IMR-90 (cell line): ENCODE measurements at regions not wholly inside any gene's neighbourhood (a gene's known extent, or its start where the extent isn't known, plus 50 kb on each side); places are given as distances from the start of the nearest gene placed in this dataset.

Source experiments
- ATAC-seq: fragments of 200-7000 bp; cut with Tn5 transposase; 2 replicates; pipeline ENCODE4 v1.9.1; 2020; ENCODE audit warnings: low read depth, mild to moderate bottlenecking, moderate library complexity
- BruUV-seq: library from RNA; stranded (reverse); fragments of 400-500 nt; replicated peaks from 2 replicates; lab custom pipeline; 2021; lab: Mats Ljungman, UMichigan
- CTCF ChIA-PET: fragments of 300-600 bp; formaldehyde crosslinking; extraction: SDS; loops from one replicate; lab custom pipeline; 2021; ENCODE audit warnings: antibody characterized with exemption; lab: Yijun Ruan, JAX
- POLR2A ChIA-PET: fragments of 300-600 bp; sonication (Branson Sonifier 250); formaldehyde crosslinking; loops from one replicate; lab custom pipeline; 2022; ENCODE audit warnings: antibody characterized with exemption; ENCODE audit not compliant: unreplicated experiment; lab: Charles Lee
- DNase-seq: peaks from one replicate; pipeline ENCODE4 v3.0.0; 2013
- H2AFZ ChIP-seq: replicated peaks from 2 replicates; pipeline ENCODE3; 2013; ENCODE audit warnings: low read length, mild to moderate bottlenecking; ENCODE audit not compliant: poor library complexity
- H2AK5ac ChIP-seq: 2 replicates; pipeline ENCODE4 v1.6.1; 2013; ENCODE audit warnings: low read depth, low read length, inconsistent platforms
- H2AK9ac ChIP-seq: replicated peaks from 2 replicates; pipeline ENCODE3; 2013; ENCODE audit warnings: mild to moderate bottlenecking, low read depth, low read length, moderate library complexity; ENCODE audit not compliant: poor library complexity
- H2BK120ac ChIP-seq: 2 replicates; pipeline ENCODE4 v1.6.1; 2013; ENCODE audit warnings: low read depth, low read length, inconsistent platforms
- H2BK15ac ChIP-seq: 3 replicates; pipeline ENCODE4 v1.6.1; 2013; ENCODE audit warnings: low read depth, low read length, inconsistent platforms
- H2BK20ac ChIP-seq: 2 replicates; pipeline ENCODE4 v1.6.1; 2013; ENCODE audit warnings: low read depth, mild to moderate bottlenecking, inconsistent platforms, low read length, moderate library complexity
- H2BK5ac ChIP-seq: 2 replicates; pipeline ENCODE4 v1.6.1; 2013; ENCODE audit warnings: mild to moderate bottlenecking, low read depth, low read length, inconsistent platforms; ENCODE audit not compliant: poor library complexity, severe bottlenecking
- H3K14ac ChIP-seq: replicated peaks from 2 replicates; pipeline ENCODE4 v1.6.1; 2013; ENCODE audit warnings: low read depth, low read length, inconsistent platforms
- H3K18ac ChIP-seq: 2 replicates; pipeline ENCODE4 v1.6.1; 2013; ENCODE audit warnings: low read depth, low read length, control low read depth
- H3K23ac ChIP-seq: 2 replicates; pipeline ENCODE4 v1.6.1; 2013; ENCODE audit warnings: low read depth, low read length, inconsistent platforms
- H3K27ac ChIP-seq: 2 replicates; pipeline ENCODE4 v1.5.1; 2013; ENCODE audit warnings: mild to moderate bottlenecking, control low read depth, low read length; ENCODE audit not compliant: insufficient read depth
- H3K27me3 ChIP-seq: 2 replicates; pipeline ENCODE4 v1.6.1; 2013; ENCODE audit warnings: low read length; ENCODE audit not compliant: control insufficient read depth, insufficient read depth
- H3K36me3 ChIP-seq: 2 replicates; pipeline ENCODE4 v1.6.1; 2013; ENCODE audit warnings: low read length, mixed read lengths; ENCODE audit not compliant: control insufficient read depth, insufficient read depth
- H3K4ac ChIP-seq: 2 replicates; pipeline ENCODE4 v1.6.1; 2013; ENCODE audit warnings: low read depth, low read length, inconsistent platforms
- H3K4me1 ChIP-seq: 2 replicates; pipeline ENCODE4 v1.6.1; 2013; ENCODE audit warnings: low read length, mixed read lengths; ENCODE audit not compliant: control insufficient read depth, insufficient read depth
- H3K4me2 ChIP-seq: 2 replicates; pipeline ENCODE4 v1.6.1; 2013; ENCODE audit warnings: low read depth, mild to moderate bottlenecking, control low read depth, low read length, moderate library complexity
- H3K4me3 ChIP-seq: 2 replicates; pipeline ENCODE4 v1.5.1; 2013; ENCODE audit warnings: low read depth, mild to moderate bottlenecking, control low read depth, low read length, moderate library complexity; ENCODE audit not compliant: insufficient read depth
- H3K56ac ChIP-seq: 2 replicates; pipeline ENCODE4 v1.6.1; 2013; ENCODE audit warnings: low read length, inconsistent platforms; ENCODE audit not compliant: insufficient read depth; ENCODE audit errors: extremely low read depth
- H3K79me1 ChIP-seq, 2 experiments: 2 replicates each; pipeline ENCODE4 v1.6.1; 2013; ENCODE audit warnings: low read length in 2 of 2, inconsistent platforms in 1 of 2, low read depth in 1 of 2
- H3K9ac ChIP-seq: 2 replicates; pipeline ENCODE4 v1.6.1; 2013; ENCODE audit warnings: low read depth, low read length, control low read depth
- H3K9me1 ChIP-seq: 2 replicates; pipeline ENCODE4 v1.6.1; 2013; ENCODE audit warnings: low read length, inconsistent platforms; ENCODE audit not compliant: insufficient read depth
- H3K9me3 ChIP-seq: 2 replicates; pipeline ENCODE4 v1.6.1; 2013; ENCODE audit warnings: low read length; ENCODE audit not compliant: control insufficient read depth, insufficient read depth
- H4K20me1 ChIP-seq: 2 replicates; pipeline ENCODE4 v1.6.1; 2013; ENCODE audit warnings: low read length, inconsistent platforms; ENCODE audit not compliant: insufficient read depth
- H4K5ac ChIP-seq: 2 replicates; pipeline ENCODE4 v1.6.1; 2013; ENCODE audit warnings: mild to moderate bottlenecking, low read depth, low read length, control low read depth
- H4K8ac ChIP-seq, 2 experiments: 2 replicates each; pipeline ENCODE4 v1.6.1; 2013; ENCODE audit warnings: low read depth in 2 of 2, low read length in 2 of 2, control low read depth in 1 of 2, inconsistent platforms in 1 of 2
- H4K91ac ChIP-seq: 2 replicates; pipeline ENCODE4 v1.6.1; 2013; ENCODE audit warnings: low read depth, low read length, inconsistent platforms; ENCODE audit not compliant: insufficient read depth
- BHLHE40 ChIP-seq: fragments of 150-350 bp; IDR thresholded peaks from 2 replicates; pipeline ENCODE4 v1.6.1; 2016; ENCODE audit warnings: mild to moderate bottlenecking, low read depth, low read length
- CEBPB ChIP-seq: IDR thresholded peaks from 2 replicates; pipeline ENCODE4 v1.6.1; 2012; ENCODE audit warnings: low read depth, low read length, improper control_type of control experiment
- CHD1 ChIP-seq: IDR thresholded peaks from 2 replicates; pipeline ENCODE4 v1.6.1; 2012; ENCODE audit warnings: low read depth, low read length, improper control_type of control experiment
- CTCF ChIP-seq: conservative IDR thresholded peaks from 2 replicates; pipeline ENCODE4 v1.5.1; 2012; ENCODE audit warnings: mild to moderate bottlenecking, low read depth, low read length, improper control_type of control experiment
- FOS ChIP-seq: fragments of 150-350 bp; IDR thresholded peaks from 2 replicates; pipeline ENCODE4 v1.6.1; 2016; ENCODE audit warnings: low read depth, low read length
- MAFK ChIP-seq: IDR thresholded peaks from 2 replicates; pipeline ENCODE4 v1.6.1; 2012; ENCODE audit warnings: low read depth, low read length, improper control_type of control experiment
- MAZ ChIP-seq: IDR thresholded peaks from 2 replicates; pipeline ENCODE4 v1.6.1; 2012; ENCODE audit warnings: low read depth, mild to moderate bottlenecking, low read length, improper control_type of control experiment, moderate library complexity, borderline replicate concordance
- MXI1 ChIP-seq: IDR thresholded peaks from 2 replicates; pipeline ENCODE4 v1.6.1; 2012; ENCODE audit warnings: low read depth, mild to moderate bottlenecking, low read length, moderate library complexity, borderline replicate concordance
- NFE2L2 ChIP-seq: fragments of 150-350 bp; IDR thresholded peaks from 2 replicates; pipeline ENCODE4 v1.6.1; 2016; ENCODE audit warnings: low read depth, mild to moderate bottlenecking, low read length
- POLR2A ChIP-seq: IDR thresholded peaks from 2 replicates; pipeline ENCODE4 v1.6.1; 2012; ENCODE audit warnings: mild to moderate bottlenecking, low read depth, low read length
- RAD21 ChIP-seq: IDR thresholded peaks from 2 replicates; pipeline ENCODE4 v1.6.1; 2012; ENCODE audit warnings: low read length, improper control_type of control experiment
- RCOR1 ChIP-seq: IDR thresholded peaks from 2 replicates; pipeline ENCODE4 v1.6.1; 2012; ENCODE audit warnings: mild to moderate bottlenecking, low read length, improper control_type of control experiment; ENCODE audit not compliant: insufficient replicate concordance
- RFX5 ChIP-seq: IDR thresholded peaks from 2 replicates; pipeline ENCODE4 v1.8.0; 2012; ENCODE audit warnings: low read depth, mild to moderate bottlenecking, low read length, moderate library complexity
- SMC3 ChIP-seq: fragments of 150-350 bp; IDR thresholded peaks from 2 replicates; pipeline ENCODE4 v1.6.1; 2016; ENCODE audit warnings: low read depth, mild to moderate bottlenecking, antibody characterized with exemption, low read length, moderate library complexity
- USF2 ChIP-seq: fragments of 150-350 bp; IDR thresholded peaks from 2 replicates; pipeline ENCODE4 v1.6.1; 2017; ENCODE audit warnings: mild to moderate bottlenecking, antibody characterized with exemption, low read length, low read depth
- WGBS, 2 experiments: methylation state at CpG; one replicate each; pipeline versions ENCODE4 v1.1.5 to v1.1.7; 2013; ENCODE audit warnings: missing lambda C conversion rate in 2 of 2; ENCODE audit not compliant: insufficient read length in 1 of 2; ENCODE audit errors: extremely low coverage in 2 of 2; 5-methylcytosine and 5-hydroxymethylcytosine counted together
- dilution Hi-C: fragments of 300-500 bp; cut with HindIII; formaldehyde crosslinking; loops from one replicate; pipeline ENCODE4 v1.14.3; 2018; ENCODE audit warnings: low sequenced_read_pairs; ENCODE audit not compliant: unreplicated experiment
- in situ Hi-C: fragments of 300-500 bp; cut with MboI; formaldehyde crosslinking; loops from 3 replicates; pipeline ENCODE4 v1.14.3; 2019; ENCODE audit warnings: low sequenced_read_pairs, inconsistent platforms, mixed read lengths
- intact Hi-C: fragments of 100-400 bp; cut with micrococcal nuclease; formaldehyde crosslinking; loops from 2 replicates; pipeline ENCODE4 v1.10.0; 2022
- TF ChIP-seq, protein P1 (sequence below): fragments of 150-350 bp; IDR thresholded peaks from 2 replicates; pipeline ENCODE4 v1.6.1; 2016; ENCODE audit warnings: low read depth, mild to moderate bottlenecking, low read length, moderate library complexity, borderline replicate concordance

DNA sequence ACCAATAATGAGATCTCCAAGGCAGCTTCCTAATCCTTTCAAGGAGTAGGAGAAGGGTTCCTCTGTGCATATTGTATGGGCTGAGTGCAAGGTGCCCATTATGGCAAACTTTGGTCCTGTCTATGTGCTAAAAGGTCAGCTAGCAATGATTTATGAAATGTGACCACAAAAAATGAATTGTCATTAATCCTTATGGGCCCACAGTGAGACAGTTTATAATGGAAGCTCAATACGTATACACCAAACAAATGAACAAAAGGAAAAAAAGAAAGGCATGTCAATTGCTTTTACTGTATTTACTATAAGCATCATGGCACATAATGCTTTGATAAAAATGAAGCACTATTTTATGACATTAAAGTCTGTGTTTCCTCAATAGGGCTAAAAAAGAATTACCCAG is 54.5 kb downstream of the ELAPOR2 start:
- no peak overlapping the region for H3K27ac ChIP-seq

More for the DNA sequence above, 54.5 kb downstream of the ELAPOR2 start:
- Histone ChIP-seq H2AK9ac (no peak overlapping the region), H3K4me2 (no peak overlapping the region), H4K91ac (no peak overlapping the region), H3K9me3 (no peaks in the 10 kb centered on the region), H3K79me1 (no peaks in the 10 kb centered on the region), H4K5ac (no peak overlapping the region), H4K8ac (no peak overlapping the region), H3K23ac (no peak overlapping the region), H2BK5ac (no peak overlapping the region), H2AK5ac (no peak overlapping the region), H3K4ac (no peak overlapping the region), H2AFZ (no peak overlapping the region), H3K4me3 (no peak overlapping the region), H3K56ac (no peak overlapping the region), H3K27me3 (no peaks in the 10 kb centered on the region), H3K14ac (no peak overlapping the region), H2BK15ac (no peak overlapping the region), H3K4me1 (no peaks in the 10 kb centered on the region), H3K18ac (no peak overlapping the region), H3K36me3 (no peaks in the 10 kb centered on the region), H3K9me1 (no peaks in the 10 kb centered on the region), H4K20me1 (no peaks in the 10 kb centered on the region), H2BK120ac (no peak overlapping the region), H2BK20ac (no peak overlapping the region), H3K9ac (no peak overlapping the region)
- POLR2A ChIA-PET, result no interaction called here
- CTCF ChIA-PET, result no interaction called here
- intact Hi-C loops (no loop called here), in situ Hi-C loops (no loop called here), dilution Hi-C loops (no loop called here)
- no peak for ATAC-seq
- BruUV-seq, result no TSS peak
- TF ChIP-seq CEBPB (no peak), MAZ (no peak), CHD1 (no peak), FOS (no peak), MAFK (no peak), SMC3 (no peak), POLR2A (no peak), RFX5 (no peak), USF2 (no peak), NFE2L2 (no peak), MXI1 (no peak), RCOR1 (no peak), RAD21 (no peak), BHLHE40 (no peak), CTCF (no peak)
- TF ChIP-seq, protein P1, sequence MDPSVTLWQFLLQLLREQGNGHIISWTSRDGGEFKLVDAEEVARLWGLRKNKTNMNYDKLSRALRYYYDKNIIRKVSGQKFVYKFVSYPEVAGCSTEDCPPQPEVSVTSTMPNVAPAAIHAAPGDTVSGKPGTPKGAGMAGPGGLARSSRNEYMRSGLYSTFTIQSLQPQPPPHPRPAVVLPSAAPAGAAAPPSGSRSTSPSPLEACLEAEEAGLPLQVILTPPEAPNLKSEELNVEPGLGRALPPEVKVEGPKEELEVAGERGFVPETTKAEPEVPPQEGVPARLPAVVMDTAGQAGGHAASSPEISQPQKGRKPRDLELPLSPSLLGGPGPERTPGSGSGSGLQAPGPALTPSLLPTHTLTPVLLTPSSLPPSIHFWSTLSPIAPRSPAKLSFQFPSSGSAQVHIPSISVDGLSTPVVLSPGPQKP, result no peak
- no CpG with 5 or more reads among the region's 1 CpG for WGBS, 2 experiments
- DNase-seq, result no peak
